HEK293 (cell line): ENCODE measurements at regions not wholly inside any gene's neighbourhood (a gene's known extent, or its start where the extent isn't known, plus 50 kb on each side); places are given as distances from the start of the nearest gene placed in this dataset.

ENCODE experiments used
- CTCF ChIA-PET: fragments of 350-600 bp; formaldehyde crosslinking; extraction: SDS; loops from one replicate; lab custom pipeline; 2021; ENCODE audit warnings: antibody characterized with exemption; lab: Yijun Ruan, JAX
- POLR2A ChIA-PET: fragments of 300-600 bp; formaldehyde crosslinking; extraction: SDS; loops from one replicate; lab custom pipeline; 2020; ENCODE audit warnings: antibody characterized with exemption, inconsistent platforms; lab: Yijun Ruan, JAX
- H3K27ac ChIP-seq: fragments of 200-500 bp; sonication (Bioruptor generic); 2 replicates; pipeline ENCODE4 v1.5.1; 2014; ENCODE audit warnings: low read depth, low read length, control low read depth, inconsistent platforms; ENCODE audit errors: extremely low read depth
- H3K36me3 ChIP-seq, 2 experiments: fragments of 200-500 bp in 1 of 2; sonication (Bioruptor generic) in 1 of 2; 1 replicate in 1 of 2; 2 replicates in 1 of 2; pipeline ENCODE4 v1.5.1; 2014 to 2017; ENCODE audit warnings: inconsistent platforms in 2 of 2, low read length in 2 of 2; ENCODE audit not compliant: control insufficient read depth in 2 of 2, insufficient read depth in 1 of 2
- H3K4me1 ChIP-seq: fragments of 200-500 bp; sonication (Bioruptor generic); 2 replicates; pipeline ENCODE4 v1.5.1; 2014; ENCODE audit warnings: mild to moderate bottlenecking, low read length, inconsistent platforms; ENCODE audit not compliant: control insufficient read depth, insufficient read depth
- H3K4me3 ChIP-seq: 2 replicates; pipeline ENCODE4 v1.5.1; 2011; ENCODE audit warnings: low read depth, mild to moderate bottlenecking, control low read depth, low read length, moderate library complexity
- H3K9me3 ChIP-seq: fragments of 200-500 bp; sonication (Bioruptor generic); 2 replicates; pipeline ENCODE4 v1.5.1; 2014; ENCODE audit warnings: low read depth, low read length, inconsistent platforms; ENCODE audit not compliant: control insufficient read depth, insufficient read depth
- BCL11A ChIP-seq: fragments of 450-650 bp; formaldehyde crosslinking; IDR thresholded peaks from 2 replicates; pipeline ENCODE4 v1.5.1; 2016; ENCODE audit warnings: low read depth, missing biosample characterization, missing genetic modification characterization
- PRDM1 ChIP-seq: fragments of 450-650 bp; formaldehyde crosslinking; IDR thresholded peaks from 2 replicates; pipeline ENCODE4; 2016; ENCODE audit warnings: missing biosample characterization, missing genetic modification characterization
- REPIN1 ChIP-seq: fragments of 450-650 bp; formaldehyde crosslinking; IDR thresholded peaks from 2 replicates; pipeline ENCODE4 v1.5.1; 2017; ENCODE audit warnings: missing biosample characterization, missing genetic modification characterization, low read depth
- SALL2 ChIP-seq: fragments of 450-650 bp; formaldehyde crosslinking; IDR thresholded peaks from 2 replicates; pipeline ENCODE4 v1.5.0; 2017; ENCODE audit warnings: missing biosample characterization, mild to moderate bottlenecking, missing genetic modification characterization, borderline replicate concordance
- SCRT2 ChIP-seq: fragments of 450-650 bp; formaldehyde crosslinking; IDR thresholded peaks from 2 replicates; pipeline ENCODE4 v1.5.1; 2016; ENCODE audit warnings: missing biosample characterization, missing genetic modification characterization
- SETDB1 ChIP-seq: IDR thresholded peaks from one replicate; pipeline ENCODE4 v1.6.1; 2017; ENCODE audit warnings: mild to moderate bottlenecking, low read length, moderate library complexity, mixed read lengths; ENCODE audit not compliant: insufficient read length
- TCF7L2 ChIP-seq: IDR thresholded peaks from 2 replicates; pipeline ENCODE4 v1.6.1; 2011; ENCODE audit warnings: low read depth, mild to moderate bottlenecking, inconsistent platforms, low read length, moderate library complexity, borderline replicate concordance
- TRIM28 ChIP-seq: IDR thresholded peaks from 2 replicates; pipeline ENCODE4 v1.6.1; 2011; ENCODE audit warnings: low read length, control low read depth, borderline replicate concordance
- ZBTB26 ChIP-seq: fragments of 450-650 bp; formaldehyde crosslinking; optimal IDR thresholded peaks from 2 replicates; pipeline ENCODE3; 2016; ENCODE audit warnings: missing biosample characterization, mild to moderate bottlenecking, missing genetic modification characterization
- ZNF10 ChIP-seq: fragments of 450-650 bp; formaldehyde crosslinking; IDR thresholded peaks from 2 replicates; pipeline ENCODE4 v1.5.1; 2017; ENCODE audit warnings: missing biosample characterization, missing genetic modification characterization
- ZNF148 ChIP-seq: fragments of 450-650 bp; formaldehyde crosslinking; IDR thresholded peaks from 2 replicates; pipeline ENCODE4 v1.5.0; 2017; ENCODE audit warnings: missing biosample characterization, missing genetic modification characterization, borderline replicate concordance
- ZNF18 ChIP-seq: fragments of 450-650 bp; formaldehyde crosslinking; IDR thresholded peaks from 2 replicates; pipeline ENCODE4 v1.5.1; 2016; ENCODE audit warnings: missing biosample characterization, missing genetic modification characterization
- ZNF19 ChIP-seq: fragments of 450-650 bp; formaldehyde crosslinking; IDR thresholded peaks from 2 replicates; pipeline ENCODE4; 2016; ENCODE audit warnings: missing biosample characterization, missing genetic modification characterization, low read depth
- ZNF214 ChIP-seq: fragments of 450-650 bp; formaldehyde crosslinking; IDR thresholded peaks from 2 replicates; pipeline ENCODE4 v1.5.1; 2017; ENCODE audit warnings: missing biosample characterization, mild to moderate bottlenecking, missing genetic modification characterization, borderline replicate concordance
- ZNF324 ChIP-seq: fragments of 450-650 bp; formaldehyde crosslinking; IDR thresholded peaks from 2 replicates; pipeline ENCODE4 v1.5.1; 2016; ENCODE audit warnings: missing biosample characterization, missing genetic modification characterization
- ZNF366 ChIP-seq: fragments of 450-650 bp; formaldehyde crosslinking; conservative IDR thresholded peaks from 2 replicates; pipeline ENCODE4 v1.5.1; 2016; ENCODE audit warnings: missing biosample characterization, missing genetic modification characterization
- ZNF660 ChIP-seq: fragments of 450-650 bp; IDR thresholded peaks from 2 replicates; pipeline ENCODE4 v1.5.1; 2018; ENCODE audit warnings: missing biosample characterization, mild to moderate bottlenecking, missing genetic modification characterization
- ZNF664 ChIP-seq: fragments of 450-650 bp; formaldehyde crosslinking; IDR thresholded peaks from 2 replicates; pipeline ENCODE4 v1.5.1; 2016; ENCODE audit warnings: missing biosample characterization, missing genetic modification characterization
- ZNF670 ChIP-seq: fragments of 450-650 bp; formaldehyde crosslinking; IDR thresholded peaks from 2 replicates; pipeline ENCODE4 v1.5.1; 2016; ENCODE audit warnings: missing biosample characterization, missing genetic modification characterization, low read depth
- ZNF777 ChIP-seq: fragments of 450-650 bp; formaldehyde crosslinking; IDR thresholded peaks from 2 replicates; pipeline ENCODE4 v1.5.1; 2017; ENCODE audit warnings: missing biosample characterization, missing genetic modification characterization, borderline replicate concordance
- ZNF791 ChIP-seq: fragments of 450-650 bp; formaldehyde crosslinking; IDR thresholded peaks from 2 replicates; pipeline ENCODE4 v1.5.1; 2016; ENCODE audit warnings: missing biosample characterization, missing genetic modification characterization
- ZNF830 ChIP-seq: fragments of 450-650 bp; IDR thresholded peaks from 2 replicates; pipeline ENCODE4 v1.5.0; 2018; ENCODE audit warnings: missing biosample characterization, missing genetic modification characterization, low read depth, mild to moderate bottlenecking, moderate library complexity
- ZNF843 ChIP-seq: fragments of 450-650 bp; formaldehyde crosslinking; IDR thresholded peaks from 2 replicates; pipeline ENCODE4 v1.5.1; 2016; ENCODE audit warnings: missing biosample characterization, missing genetic modification characterization

GRCh38 chr10:10886861-10887531 is 130.7 kb upstream of the CELF2 start:
- no peak overlapping the region for H3K27ac ChIP-seq
- TF ChIP-seq TRIM28 (peak; percentile 61), ZNF777 (tag by site-specific recombination) (no peak), SETDB1 (no peak), ZNF670 (no peak), ZBTB26 (no peak), ZNF10 (tag by site-specific recombination) (no peak), PRDM1 (tag by site-specific recombination) (no peak), SCRT2 (0 out of 2 replicates have a peak, but pooled peaks have one; percentile 16), ZNF366 (tag by site-specific recombination) (no peak), ZNF148 (no peak), BCL11A (no peak), ZNF843 (tag by site-specific recombination) (no peak), ZNF214 (no peak)
- TF ChIP-seq, all 188 proteins: peak for 2
- CTCF ChIA-PET: interaction anchor here (0.7 to 1.2 kb wide), 2 partner anchors 39 to 383 kb away, joined by 3 to 4 read pairs; no protein-coding TSS in a partner anchor
- H3K9me3 ChIP-seq: no peaks in the 10 kb centered on the region
- H3K36me3 ChIP-seq: no peaks in the 10 kb centered on the region
- no peak overlapping the region for H3K4me3 ChIP-seq
- no peaks in the 10 kb centered on the region for H3K4me1 ChIP-seq
- POLR2A ChIA-PET: interaction anchor here (0.8 kb wide), 1 partner anchor 132 kb away, joined by 3 read pairs; no protein-coding TSS in a partner anchor

- TF ChIP-seq ZNF664 (tag by site-specific recombination) (no peak), ZNF19 (no peak), ZNF660 (tag by site-specific recombination) (no peak), ZNF791 (tag by site-specific recombination) (no peak), ZNF18 (no peak), ZNF324 (tag by site-specific recombination) (no peak), ZNF830 (tag by site-specific recombination) (no peak), SALL2 (no peak), TCF7L2 (no peak), REPIN1 (tag by site-specific recombination) (no peak)
- H3K27ac ChIP-seq: no peak overlapping the region
- CTCF ChIA-PET: interaction anchor here (0.6 to 0.7 kb wide), 3 partner anchors 8 to 151 kb away, joined by 3 to 4 read pairs (median 4); no protein-coding TSS in a partner anchor
These were observed 126.3 kb upstream of the CELF2 start for GRCh38 chr10:10891124-10892082.

More at GRCh38 chr10:10891124-10892082, 126.3 kb upstream of the CELF2 start:
- POLR2A ChIA-PET: no interaction called here
- Histone ChIP-seq H3K9me3 (no peaks in the 10 kb centered on the region), H3K4me3 (no peak overlapping the region), H3K36me3 (no peaks in the 10 kb centered on the region), H3K4me1 (no peaks in the 10 kb centered on the region)
